ENCODE measurements at regions not wholly inside any gene's neighbourhood (a gene's known extent, or its start where the extent isn't known, plus 50 kb on each side); places are given as distances from the start of the nearest gene placed in this dataset.
"Not testable (repeated sequence)": the region's sequence is repeated elsewhere in the genome, so short reads cannot be mapped to it uniquely, and the experiment has no call there.

GRCh38 chr6:137625100-137625661, 131.0 kb upstream of the OLIG3 start:
- DNase-seq, result no peak

- no peak for DNase-seq
Measured at GRCh38 chr6:137625808-137626207, 131.6 kb upstream of the OLIG3 start.

DNA sequence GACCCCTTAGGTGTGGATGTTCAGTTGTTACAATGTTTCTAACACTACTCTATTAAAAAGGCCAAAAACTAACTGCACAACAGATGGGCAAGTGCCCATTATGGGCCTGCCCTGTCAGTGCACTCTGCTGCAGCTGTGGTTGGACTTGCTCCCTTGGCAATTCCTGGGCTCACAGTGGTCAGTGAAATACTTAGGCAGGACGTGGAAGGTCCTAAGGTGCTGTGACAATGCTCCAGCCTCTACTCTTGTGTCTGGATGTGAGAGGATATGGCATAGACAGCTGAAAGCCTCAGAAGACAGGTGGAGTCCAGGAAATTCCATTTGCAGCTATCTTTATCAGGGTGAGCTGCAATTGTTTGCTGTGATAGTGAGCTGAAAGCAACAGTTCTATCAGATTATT, 136.5 kb upstream of the OLIG3 start:
- no peak for DNase-seq

GRCh38 chr6:137631323-137631722, 137.1 kb upstream of the OLIG3 start:
- no peak for DNase-seq

- DNase-seq, result not testable (repeated sequence)
Measured at GRCh38 chr6:137634177-137634576, 140.0 kb upstream of the OLIG3 start.

DNA sequence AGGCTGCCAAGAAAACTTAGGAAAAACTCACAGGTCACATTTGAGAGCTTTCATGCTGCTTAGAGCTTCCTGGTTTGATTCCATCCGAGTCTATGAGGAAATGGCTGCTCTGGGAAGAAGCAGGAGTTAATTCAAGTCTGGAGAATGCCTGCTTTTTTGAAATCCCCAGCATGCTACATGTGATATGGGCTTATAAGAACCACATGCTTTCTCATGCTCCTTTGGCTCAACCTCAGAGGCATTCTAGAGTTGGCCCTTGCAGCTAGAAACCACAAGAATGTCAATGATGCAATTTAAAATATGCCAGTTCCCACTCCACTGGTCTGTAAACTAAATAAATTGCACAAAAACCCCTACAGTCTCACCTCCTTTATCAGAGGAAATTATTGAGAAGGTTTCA, 142.9 kb upstream of the OLIG3 start:
- DNase-seq, result peak; percentile 16 to 30

DNA sequence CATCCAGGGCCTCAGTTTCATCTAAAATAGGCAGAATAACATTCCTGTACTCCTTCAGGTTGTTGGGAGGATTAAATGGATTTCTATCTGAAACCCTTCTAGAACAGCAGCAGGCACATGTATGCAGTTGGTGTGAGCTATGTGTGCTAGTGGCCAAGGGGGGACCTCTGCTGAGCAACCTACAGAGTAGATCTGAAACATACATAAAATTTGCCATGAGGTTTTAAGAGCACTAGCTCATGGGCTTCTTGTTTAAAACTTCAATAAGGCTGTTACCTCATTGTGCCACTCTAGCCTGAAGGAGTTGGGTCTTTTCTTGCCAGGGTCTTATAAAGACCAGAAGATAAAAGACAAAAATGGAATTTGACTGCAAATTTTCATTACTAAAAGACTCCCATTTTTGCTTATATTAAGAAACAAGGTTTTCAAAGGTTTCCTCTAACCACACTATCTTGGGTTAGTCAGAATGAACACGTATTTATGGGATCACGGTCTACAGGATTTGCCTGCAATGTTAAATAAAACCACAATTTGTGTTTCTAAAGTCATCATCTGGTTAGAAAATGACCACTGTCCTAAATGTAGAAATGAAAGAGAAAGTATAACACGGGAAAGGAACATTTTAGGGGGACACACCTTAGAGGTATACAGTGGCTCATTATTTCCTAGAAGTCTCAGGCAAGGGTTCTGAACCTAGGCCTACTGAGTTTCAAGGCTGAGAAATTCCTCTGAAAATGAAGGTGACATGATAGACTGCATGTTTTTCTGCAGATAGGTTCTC, 144.9 kb upstream of the OLIG3 start:
- no peak for DNase-seq

DNA sequence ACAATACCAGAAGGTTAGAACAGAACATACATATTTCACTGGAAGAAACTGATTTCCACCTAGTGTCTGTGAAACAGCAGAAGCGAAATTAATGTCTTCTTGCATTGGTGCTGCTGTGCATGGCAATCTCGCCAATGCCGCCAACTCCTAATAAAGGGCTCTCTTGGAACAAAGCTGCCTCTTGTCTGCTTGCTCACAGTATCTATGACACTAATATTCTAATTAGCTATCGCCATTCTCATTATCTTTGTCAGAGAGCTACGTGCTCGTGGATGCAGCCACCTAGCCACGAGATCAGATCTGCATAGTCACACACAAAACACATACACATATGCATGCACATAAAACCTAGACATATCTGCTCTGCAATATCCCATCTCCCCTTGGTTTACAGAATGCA, 145.9 kb upstream of the OLIG3 start:
- DNase-seq, result no peak

DNA sequence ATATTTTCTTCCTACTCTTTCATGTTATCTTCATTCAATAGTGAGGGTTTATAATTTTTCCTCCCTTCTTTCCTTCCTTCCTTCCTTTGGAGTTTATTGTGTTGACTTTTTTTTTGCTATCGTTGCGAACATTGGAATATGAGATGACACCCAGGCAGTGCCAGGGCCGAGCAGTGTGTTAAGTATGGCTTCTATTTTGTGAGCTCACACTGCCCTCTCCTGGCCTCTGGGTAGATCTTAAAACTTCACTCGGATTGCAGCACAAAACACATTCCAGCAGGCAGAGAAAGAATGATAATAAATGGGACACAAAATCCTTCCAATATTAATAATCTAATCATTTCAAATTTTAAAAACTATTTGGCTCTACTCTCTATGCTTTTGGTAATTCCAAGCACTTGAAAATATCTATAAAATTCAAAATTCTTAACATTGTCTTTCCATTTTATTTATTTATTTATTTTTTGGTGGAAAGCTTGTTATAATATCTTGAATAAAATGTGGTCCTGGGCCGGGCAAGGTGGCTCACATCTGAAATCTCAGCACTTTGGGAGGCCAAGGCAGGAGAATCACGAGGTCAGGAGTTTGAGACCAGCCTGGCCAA, 147.4 kb upstream of the OLIG3 start:
- peak; percentile 74 to 88 for DNase-seq

DNA sequence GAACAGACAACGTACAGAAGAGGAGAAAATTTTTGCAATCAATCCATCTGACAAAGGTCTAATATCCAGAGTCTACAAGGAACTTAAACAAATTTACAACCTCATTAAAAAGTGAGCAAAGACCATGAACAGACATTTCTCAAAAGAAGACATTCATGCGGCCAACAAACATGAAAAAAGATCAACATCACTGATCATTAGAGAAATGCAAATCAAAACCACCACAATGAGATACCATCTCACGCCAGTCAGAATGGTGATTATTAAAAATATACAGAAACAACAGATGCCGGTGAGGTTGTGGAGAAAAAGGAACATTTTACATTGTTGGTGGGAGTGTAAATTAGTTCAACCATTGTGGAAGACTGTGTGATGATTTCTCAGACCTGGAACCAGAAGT, 149.0 kb upstream of the OLIG3 start:
- not testable (repeated sequence) for DNase-seq

- DNase-seq, result not testable (repeated sequence)
Measured at GRCh38 chr6:137643644-137644043, 149.4 kb upstream of the OLIG3 start.

- DNase-seq, result no peak
Measured at GRCh38 chr6:137645850-137646249, 151.7 kb upstream of the OLIG3 start.

DNA sequence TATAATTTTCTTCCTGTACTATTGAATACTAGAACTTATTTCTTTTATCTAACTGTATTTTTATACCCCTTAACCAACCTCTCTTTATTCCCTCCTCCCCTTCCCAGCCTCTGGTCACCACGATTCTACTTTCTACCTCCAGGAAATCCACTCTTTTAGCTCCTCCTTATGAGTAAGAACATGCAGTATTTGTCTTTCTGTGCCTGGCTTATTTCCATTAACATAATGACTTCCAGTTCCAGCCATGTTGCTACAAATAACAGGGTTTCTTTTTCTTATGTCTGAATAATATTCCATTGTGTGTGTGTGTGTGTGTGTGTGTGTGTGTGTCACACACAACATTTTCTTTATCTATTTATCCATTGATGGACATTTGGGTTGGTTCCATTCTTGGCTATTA, 152.3 kb upstream of the OLIG3 start:
- no peak for DNase-seq

DNA sequence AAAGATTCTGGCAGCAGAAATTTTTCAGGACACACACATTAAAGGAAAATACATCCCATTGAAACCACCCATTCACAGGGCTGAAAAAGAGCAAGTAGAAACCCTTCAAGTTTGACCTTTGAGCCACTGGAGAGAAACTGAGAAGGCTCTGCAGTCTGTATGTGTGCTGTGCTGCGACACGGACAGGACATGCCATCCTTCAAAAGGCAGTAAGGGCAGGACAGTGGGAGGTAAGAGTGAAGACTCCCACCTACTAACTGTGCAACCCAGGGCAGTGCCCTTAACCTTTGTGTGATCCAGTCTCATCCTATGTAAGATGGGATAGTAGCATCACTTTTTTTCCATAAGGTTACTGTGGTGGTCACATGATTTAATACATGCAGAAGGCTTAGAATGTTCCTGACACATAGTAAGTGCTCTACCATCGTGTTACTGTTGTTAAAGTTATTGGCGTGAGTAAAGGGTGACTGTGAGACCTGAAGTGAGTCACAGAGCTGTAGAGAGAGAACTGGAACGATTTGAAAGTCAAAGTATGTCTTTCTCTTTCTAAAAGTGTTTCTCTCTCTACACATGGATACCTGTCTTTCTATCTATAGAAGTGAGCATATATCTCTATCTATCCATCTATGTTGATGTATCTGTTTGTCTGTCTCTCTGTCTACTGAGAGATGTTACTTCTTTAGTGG, 153.7 kb upstream of the OLIG3 start:
- DNase-seq, result no peak

DNA sequence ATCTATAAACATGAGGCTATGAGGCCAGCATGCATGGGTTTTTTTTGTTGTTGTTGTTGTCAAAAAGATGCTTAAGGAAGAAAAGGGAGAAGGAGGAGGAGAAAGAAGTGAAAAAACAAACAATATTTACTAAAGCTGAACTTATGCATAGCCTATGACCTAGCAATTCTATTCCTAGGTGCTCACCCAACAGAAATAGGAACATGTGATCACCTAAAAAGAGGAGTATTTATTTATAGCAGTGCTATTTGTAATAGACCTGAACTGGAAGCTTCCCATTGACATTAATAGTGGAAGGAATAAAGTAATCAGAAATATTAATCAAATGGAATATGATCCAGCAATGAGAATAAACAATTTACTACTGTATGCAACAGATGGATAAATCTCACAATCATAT, 156.5 kb upstream of the OLIG3 start:
- no peak for DNase-seq

DNA sequence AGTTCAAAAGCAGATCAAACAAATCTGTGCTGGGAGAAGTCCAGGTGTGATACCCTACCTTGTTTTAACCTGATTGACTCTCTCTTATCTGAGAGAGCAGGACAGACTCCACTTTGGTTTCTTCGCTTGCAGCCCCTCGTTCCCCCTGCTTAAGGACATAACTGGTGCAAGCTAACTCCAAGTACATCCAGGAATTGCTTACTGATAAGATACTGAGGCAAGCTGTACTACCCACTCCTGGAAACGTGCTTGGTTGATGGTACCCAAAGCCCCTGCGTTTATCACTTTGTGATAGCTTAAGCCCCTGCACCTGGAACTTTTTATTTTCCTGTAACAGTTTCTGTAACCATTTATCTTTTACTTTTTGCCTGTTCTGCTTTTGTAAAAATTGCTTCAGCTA, 157.0 kb upstream of the OLIG3 start:
- DNase-seq, result no peak

GRCh38 chr6:137651591-137652335, 157.6 kb upstream of the OLIG3 start:
- no peak for DNase-seq

GRCh38 chr6:137652961-137653705, 158.9 kb upstream of the OLIG3 start:
- DNase-seq, result no peak

DNA sequence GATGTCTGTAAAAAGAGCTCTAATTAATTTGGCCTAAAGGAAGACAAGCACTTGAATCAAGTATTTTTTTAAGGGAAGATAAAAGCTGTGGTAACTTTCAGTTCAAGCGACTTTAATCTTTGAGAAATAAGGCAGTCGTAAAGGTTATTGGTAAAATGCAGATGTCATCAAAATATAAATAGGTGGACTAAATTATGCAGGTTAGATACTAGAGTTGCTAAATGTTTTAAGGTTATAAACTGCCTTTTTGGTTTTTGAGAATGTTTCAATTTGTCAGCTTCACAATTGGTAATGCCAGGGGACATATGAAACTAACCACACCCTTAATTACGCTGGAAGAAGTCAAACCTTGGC, 159.5 kb upstream of the OLIG3 start:
- DNase-seq, result no peak

DNA sequence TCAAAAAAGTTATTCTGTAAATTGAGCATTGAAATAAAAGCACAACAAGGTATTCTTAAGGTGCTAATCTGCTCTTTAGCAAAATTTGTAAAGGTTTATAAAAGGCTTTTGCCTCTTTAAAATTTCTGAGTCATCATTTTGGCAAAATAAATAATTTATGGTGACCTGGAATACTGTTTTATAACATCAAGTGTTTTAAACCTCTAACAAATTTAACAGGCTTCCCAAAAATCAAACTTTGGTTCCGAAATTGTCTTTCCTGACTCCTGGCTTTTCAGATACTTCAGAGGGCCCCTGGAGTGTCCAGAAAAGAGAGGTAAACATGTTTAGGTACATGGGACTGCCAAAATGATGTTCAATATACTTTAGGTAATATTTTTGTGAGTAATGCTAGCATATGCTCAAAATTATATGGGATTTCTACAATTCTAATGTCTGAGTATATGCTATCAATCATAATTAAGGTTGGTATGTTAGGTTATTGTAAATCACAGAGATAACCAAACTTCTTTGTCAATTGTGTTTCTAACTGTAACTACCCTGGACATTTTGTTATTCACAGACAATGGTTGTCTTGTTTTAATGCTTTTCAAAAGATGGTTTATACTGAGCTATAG, 160.3 kb upstream of the OLIG3 start:
- DNase-seq, result no peak

- DNase-seq, result no peak
Measured at GRCh38 chr6:137655291-137655690, 161.1 kb upstream of the OLIG3 start.

- no peak for DNase-seq
Measured at GRCh38 chr6:137656735-137657134, 162.5 kb upstream of the OLIG3 start.
